GM19395 (cell line): ENCODE measurements at regions not wholly inside any gene's neighbourhood (a gene's known extent, or its start where the extent isn't known, plus 50 kb on each side); places are given as distances from the start of the nearest gene placed in this dataset.

Source experiments
- ATAC-seq: cut with Tn5 transposase; IDR thresholded peaks from one replicate; pipeline ENCODE4 v1.9.1; 2021; ENCODE audit warnings: mild to moderate bottlenecking, moderate library complexity; ENCODE audit not compliant: unreplicated experiment

DNA sequence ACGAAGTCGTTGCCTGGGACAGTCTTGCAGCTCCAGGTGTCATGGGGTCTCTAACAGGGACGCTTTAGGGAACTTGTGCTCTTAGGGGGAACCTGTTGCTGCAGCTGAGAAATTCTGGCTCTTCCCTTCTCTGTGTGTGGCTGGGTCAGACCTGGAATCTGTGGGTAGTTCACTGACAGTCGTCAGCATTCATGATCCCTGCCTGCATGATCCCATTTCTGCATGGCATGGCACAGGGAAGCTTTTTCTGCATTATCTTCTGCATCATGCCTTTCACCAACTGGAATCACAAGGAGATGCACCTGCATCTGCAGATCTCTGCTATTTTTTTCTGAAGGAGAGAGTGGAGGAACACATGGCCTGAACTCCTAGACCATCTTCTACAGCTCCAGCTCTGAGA is 85.6 kb downstream of the SOX9 start:
- no peak for ATAC-seq

DNA sequence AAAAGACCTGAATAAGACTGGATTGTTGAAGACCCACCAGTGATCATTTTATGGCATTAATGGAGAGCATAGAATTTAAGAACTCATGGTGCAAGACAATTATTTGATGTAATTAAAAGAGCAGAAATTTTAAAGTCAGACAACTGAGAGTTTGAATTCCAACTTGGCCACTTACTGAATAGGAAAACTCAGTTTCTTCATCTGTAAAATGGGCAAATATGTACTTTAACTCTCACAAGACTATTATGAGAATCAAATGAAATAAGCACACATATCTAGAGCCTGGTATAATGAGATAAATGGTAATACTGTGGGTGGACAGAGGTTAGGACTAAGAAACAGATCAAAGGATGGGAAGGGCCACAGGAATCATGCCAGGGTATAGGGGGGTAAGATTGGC is 88.0 kb downstream of the SOX9 start:
- no peak for ATAC-seq

GRCh38 chr17:72212041-72212440 is 91.2 kb downstream of the SOX9 start:
- ATAC-seq: no peak

GRCh38 chr17:72215490-72215889 is 94.7 kb downstream of the SOX9 start:
- ATAC-seq: no peak

DNA sequence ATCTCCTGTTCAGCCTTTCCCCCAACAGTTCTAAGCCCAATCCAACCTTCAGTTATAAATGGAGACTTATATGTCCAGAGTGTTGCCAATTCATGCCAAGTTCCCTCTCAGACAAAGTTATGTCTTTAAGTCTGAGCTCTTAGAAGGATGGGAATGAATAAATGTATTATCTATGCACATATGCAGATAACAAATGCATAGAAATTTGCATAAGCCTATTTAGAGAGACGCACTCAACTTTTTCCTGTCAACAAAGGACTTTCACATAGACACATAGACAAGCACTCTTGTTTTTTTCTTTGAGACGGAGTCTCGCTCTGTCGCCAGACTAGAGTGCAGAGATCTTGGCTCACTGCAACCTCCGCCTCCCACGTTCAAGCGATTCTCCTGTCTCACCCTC is 95.1 kb downstream of the SOX9 start:
- no peak for ATAC-seq

GRCh38 chr17:72219137-72219823 is 98.5 kb downstream of the SOX9 start:
- no peak for ATAC-seq

- ATAC-seq: no peak
Observed at GRCh38 chr17:72219824-72220493, 99.1 kb downstream of the SOX9 start.

DNA sequence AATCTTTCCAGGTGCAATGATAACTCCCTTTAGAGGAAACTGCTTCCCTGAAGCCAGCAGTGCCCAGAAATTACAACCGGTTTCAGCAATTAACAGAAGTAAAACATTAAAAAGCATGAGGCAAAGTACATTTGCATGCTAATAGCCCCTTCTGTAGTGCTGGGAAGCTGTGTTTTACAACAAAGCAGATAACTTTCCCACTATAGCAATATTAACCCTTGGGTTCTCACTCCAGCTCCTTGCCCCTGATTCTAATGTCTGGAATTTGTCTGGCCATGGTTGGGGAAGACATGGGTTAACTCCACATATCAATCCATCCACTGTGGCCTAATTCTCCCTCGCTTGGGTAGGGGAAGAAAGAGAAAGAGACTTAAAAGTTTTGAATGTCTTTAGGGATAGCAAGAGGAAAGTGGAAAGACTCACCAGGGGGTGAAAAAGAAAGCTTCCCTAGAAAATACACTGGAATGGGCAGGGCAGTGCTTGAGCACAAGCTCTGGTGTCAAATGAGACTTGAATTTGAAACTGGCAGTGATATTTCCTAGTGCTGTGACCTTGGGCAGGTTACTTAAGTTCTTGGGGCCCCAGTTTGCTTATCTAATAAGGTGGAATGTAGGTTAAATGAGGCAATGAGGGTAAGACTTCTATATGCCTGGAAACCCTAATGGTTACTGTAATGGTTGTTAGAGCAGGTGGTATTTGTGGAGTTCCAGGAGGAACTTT is 102.0 kb downstream of the SOX9 start:
- ATAC-seq: no peak

DNA sequence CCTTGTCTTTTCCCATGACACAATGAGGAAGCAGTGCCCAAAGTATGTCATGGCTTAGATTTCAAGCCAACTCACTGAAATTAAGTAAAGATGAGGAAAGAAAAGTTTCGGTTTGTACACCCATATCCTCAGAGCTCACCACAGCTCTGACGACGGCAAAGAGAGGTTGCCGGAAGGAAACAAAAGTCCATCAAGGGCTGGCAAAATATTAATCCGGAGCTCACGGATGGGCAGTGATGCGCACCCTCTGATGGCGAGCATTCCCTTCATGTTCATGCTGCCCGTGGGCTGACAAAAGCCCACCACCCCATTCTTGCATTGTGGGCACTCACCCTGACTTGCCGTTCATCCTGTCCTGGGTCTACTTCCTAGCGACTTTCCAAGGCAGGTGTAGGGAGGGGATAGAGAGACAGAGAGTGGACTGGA is 103.1 kb downstream of the SOX9 start:
- no peak for ATAC-seq

DNA sequence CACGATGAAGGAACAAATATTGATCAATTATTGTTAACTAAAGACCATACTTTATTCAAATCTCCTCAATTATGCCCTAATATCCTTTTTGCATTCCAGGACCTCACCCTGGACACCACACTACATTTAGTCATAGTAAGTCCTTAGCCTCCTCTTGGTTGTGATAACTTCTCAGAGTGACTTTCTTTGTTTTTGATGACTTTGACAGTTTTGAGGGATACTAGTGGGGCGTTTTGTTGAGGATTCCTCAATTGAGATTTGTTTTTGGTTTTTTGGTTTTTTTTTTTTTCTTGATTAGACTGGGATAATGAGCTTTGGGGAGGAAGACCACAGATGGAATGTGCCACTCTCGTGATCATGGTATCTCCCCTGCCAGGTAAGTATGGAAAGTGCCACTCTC is 105.5 kb downstream of the SOX9 start:
- ATAC-seq: no peak

GRCh38 chr17:72233986-72234385 is 113.2 kb downstream of the SOX9 start:
- no peak for ATAC-seq

DNA sequence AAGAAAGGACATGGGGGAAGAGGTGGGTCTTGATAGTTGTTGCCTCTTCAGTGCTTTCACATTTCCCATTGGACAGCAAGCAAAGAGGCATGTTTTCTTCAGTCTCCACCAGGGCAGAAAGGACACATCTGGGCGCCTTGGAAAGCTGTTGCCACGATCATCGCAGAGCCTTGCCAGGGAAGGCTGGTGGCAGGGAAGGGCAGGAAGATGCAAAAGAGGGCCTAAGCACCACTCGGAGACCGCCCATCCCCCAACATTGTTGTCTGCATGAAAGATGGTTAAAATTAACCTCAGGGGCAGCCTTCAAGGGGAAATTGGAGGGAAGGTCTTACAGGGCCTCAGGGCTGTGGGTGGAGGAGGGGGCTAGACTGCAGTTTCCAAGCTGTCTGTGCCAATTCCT is 114.2 kb downstream of the SOX9 start:
- no peak for ATAC-seq

GRCh38 chr17:72236980-72237633 is 116.3 kb downstream of the SOX9 start:
- ATAC-seq: no peak

DNA sequence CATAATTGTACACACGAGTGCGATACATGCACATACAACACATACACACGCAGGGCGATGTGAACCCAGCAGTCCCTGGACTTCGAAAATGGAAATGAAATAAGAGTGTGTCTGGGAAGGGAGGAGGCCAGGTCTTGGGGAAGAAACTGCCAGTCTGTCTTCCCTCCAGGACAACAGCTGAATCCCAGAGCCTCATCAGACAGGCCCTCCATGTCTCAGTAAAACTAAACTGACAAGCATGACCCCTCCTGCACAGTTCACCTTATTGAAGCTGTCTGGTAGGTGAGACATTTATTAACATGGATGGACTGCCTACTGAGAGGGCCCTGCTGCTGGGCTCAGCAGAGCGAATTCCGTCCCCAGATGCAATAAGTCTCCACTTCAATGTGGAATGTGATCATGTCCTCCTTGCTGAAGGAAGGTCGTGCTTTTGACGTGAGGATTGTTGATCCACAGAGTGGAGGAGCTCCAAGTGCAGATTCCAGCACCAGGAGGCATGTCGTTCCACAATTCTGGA is 117.4 kb downstream of the SOX9 start:
- no peak for ATAC-seq

DNA sequence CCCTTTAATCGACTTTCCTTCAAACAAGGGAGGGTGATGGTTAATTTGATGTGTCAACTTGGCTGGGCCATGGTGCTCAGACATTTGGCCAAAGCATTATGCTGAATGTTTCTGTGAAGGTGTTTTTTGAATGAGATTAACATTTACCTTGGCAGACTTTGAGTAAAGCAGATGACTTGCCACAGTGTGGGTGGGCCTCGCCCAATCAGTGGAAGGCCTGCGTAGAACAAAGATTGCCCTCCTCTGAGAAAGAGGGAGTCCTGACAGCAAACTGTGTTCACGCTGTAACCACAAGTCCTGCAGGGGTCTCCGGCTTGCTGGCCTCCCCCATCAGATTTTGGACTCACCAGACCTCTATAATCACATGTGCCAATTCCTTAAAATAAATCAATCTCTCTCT is 118.7 kb downstream of the SOX9 start:
- no peak for ATAC-seq

DNA sequence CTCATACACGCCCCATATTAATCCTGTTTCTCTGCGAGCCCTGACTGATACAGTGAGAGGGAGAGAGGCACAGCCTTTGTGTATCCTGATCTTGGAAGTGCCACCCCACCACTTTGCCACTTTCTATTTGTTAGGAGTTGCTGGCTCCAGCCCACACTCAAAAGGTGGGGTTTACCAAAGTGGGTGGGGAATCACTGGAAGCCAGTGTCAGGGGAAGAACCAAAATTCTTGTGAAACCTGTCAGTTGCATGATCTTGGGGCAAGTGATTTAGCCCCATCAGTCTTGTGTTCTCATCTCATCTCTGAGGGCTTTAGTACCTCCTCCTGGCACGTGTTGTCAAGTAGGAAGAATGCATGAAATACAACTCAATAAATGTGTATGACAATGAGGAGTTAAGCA is 119.5 kb downstream of the SOX9 start:
- no peak for ATAC-seq

GRCh38 chr17:72244494-72244893 is 123.7 kb downstream of the SOX9 start:
- no peak for ATAC-seq

DNA sequence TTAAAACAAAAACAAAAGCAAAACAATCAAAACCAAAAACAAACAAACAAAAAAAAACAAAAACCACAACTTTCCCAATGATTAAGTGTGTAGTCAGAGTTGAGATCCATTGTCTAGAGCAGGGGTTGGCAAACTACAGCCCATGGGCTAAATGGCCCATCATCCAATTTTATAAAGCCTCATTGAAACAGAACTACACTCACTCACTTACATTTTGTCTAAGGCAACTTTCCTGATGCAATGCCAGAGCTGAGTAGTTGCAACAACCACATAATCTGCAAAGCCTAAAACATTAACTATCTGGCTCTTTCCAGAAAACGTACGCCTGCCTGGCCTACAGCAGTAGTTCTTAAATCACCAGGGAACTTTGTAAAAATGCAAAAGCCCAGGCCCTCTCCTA is 124.1 kb downstream of the SOX9 start:
- ATAC-seq: no peak

DNA sequence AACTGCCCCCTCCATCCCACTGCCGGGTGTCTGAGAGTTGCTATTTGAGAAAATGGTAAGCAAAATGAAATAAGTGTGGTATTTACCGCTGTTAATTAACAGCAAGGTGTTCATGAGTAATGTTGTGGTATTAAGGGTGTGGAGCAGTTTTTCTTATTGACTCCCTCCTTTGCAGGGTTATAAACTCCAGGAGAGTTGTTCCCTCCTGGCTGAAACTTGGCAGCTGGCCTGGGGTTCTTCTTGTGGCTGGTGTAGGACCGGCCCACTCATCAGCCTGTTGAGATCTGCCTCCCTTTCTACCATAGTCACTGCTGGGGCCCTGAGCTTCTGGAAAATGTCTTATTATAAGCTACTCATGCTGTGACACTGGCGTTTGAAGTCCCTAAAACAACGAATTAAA is 128.6 kb downstream of the SOX9 start:
- ATAC-seq: no peak

GRCh38 chr17:72250206-72250605 is 129.4 kb downstream of the SOX9 start:
- ATAC-seq: no peak

DNA sequence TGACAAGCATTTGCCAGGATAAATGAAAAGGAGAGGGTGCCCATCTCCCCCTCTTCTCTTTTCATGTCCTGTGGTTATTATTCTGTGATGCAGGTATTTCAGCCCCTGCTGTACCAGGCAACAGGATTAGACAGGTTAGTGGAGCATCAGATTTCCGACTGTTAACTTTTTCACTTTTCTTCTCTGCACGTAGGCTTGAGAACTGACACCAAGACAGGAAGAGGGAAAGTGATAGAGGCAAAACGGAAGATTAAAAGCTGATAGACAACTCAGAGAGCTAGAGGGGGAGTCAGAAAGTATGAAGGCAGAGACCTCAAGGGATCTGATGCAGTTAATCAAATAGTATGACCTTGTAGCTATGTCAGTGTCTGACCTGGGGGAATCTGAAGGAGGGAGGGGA is 132.8 kb downstream of the SOX9 start:
- no peak for ATAC-seq
